B cell (primary cell): ENCODE measurements at regions not wholly inside any gene's neighbourhood (a gene's known extent, or its start where the extent isn't known, plus 50 kb on each side); places are given as distances from the start of the nearest gene placed in this dataset.

Source experiments
- EZH2 ChIP-seq: IDR thresholded peaks from 2 replicates; pipeline ENCODE4 v1.6.1; 2012; ENCODE audit warnings: borderline replicate concordance, low read depth, mild to moderate bottlenecking, moderate library complexity, low read length; ENCODE audit not compliant: insufficient read depth, poor library complexity, severe bottlenecking
- TF ChIP-seq, protein P1 (sequence below): fragments of 200-600 bp; IDR thresholded peaks from one replicate; pipeline ENCODE4 v1.8.0; 2022; ENCODE audit warnings: antibody characterized with exemption, mild to moderate bottlenecking

- TF ChIP-seq, protein P1, sequence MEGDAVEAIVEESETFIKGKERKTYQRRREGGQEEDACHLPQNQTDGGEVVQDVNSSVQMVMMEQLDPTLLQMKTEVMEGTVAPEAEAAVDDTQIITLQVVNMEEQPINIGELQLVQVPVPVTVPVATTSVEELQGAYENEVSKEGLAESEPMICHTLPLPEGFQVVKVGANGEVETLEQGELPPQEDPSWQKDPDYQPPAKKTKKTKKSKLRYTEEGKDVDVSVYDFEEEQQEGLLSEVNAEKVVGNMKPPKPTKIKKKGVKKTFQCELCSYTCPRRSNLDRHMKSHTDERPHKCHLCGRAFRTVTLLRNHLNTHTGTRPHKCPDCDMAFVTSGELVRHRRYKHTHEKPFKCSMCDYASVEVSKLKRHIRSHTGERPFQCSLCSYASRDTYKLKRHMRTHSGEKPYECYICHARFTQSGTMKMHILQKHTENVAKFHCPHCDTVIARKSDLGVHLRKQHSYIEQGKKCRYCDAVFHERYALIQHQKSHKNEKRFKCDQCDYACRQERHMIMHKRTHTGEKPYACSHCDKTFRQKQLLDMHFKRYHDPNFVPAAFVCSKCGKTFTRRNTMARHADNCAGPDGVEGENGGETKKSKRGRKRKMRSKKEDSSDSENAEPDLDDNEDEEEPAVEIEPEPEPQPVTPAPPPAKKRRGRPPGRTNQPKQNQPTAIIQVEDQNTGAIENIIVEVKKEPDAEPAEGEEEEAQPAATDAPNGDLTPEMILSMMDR: no peak
- TF ChIP-seq EZH2: no peak
Observed at GRCh38 chr4:45576275-45576674, 547.6 kb downstream of the GABRG1 start.
